ENCODE measurements at regions not wholly inside any gene's neighbourhood (a gene's known extent, or its start where the extent isn't known, plus 50 kb on each side); places are given as distances from the start of the nearest gene placed in this dataset.

DNA sequence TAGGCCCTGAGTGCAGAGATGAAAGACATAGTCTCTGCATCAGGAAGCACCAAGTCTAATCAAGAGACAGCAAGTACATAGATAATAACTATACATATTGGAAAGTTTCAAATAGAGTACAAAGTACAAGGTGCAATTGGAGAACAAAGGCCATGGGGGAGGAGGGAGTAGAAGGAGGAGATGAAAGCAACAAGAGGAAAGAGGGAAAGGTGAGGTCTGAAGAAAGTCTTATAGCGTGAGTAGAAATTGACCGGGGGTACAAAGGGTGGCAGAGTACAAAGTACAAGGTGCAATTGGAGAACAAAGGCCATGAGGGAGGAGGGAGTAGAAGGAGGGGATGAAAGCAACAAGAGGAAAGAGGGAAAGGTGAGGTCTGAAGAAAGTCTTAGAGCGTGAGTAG lies 244.2 kb upstream of the JUN start:
- FAIRE-seq: no peak

DNA sequence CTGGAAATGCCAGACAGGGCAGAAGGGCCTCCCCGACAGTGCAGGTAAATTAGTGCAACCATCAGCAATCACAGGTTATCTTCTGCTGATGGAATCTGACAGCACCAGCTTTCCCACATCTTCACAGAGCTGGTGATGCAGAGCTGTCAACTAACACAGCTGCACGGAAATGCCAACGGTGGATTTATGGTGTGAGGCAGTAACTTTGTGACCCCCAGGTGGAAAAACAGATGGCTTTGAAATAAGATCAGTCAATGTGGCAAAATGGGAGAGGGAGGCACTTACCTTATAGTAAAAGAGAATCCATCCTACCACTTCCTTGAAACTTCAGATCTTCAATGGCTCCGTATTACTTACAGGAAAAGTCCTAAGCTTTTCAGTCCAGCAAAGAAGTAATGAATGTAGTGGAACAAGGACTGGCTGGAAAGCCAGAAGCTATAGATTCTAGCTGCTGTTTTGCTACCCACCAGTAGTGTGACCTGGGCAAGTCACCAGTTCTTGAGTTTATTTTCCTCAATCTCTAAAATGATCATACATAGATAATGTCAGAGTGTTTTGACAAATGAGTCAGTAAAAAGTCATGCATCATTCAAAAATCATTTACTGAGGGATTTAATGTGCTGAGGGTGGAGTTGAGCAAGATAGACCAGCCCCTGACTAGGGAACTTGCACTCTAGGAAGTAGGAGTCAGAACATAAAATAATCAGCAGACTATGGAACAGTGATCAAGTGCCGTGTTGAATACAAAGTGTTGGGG lies 245.7 kb upstream of the JUN start:
- H3K27me3 ChIP-seq (ENCODE audit: control insufficient read depth, extremely low read depth, insufficient read depth, low read length): no peaks in the 10 kb centered on the region
- no peak overlapping the region for H3K9ac ChIP-seq (ENCODE audit: control insufficient read depth, extremely low read depth, insufficient read depth, low read length)
- H3K9me1 ChIP-seq (ENCODE audit: control insufficient read depth, extremely low read depth, insufficient read depth, low read length): no peaks in the 10 kb centered on the region
- peak overlapping the region; percentile 39 for H3K27ac ChIP-seq (ENCODE audit: control insufficient read depth, insufficient read depth, low read length)
- H3K9me3 ChIP-seq (ENCODE audit: control insufficient read depth, low read depth, low read length): no peaks in the 10 kb centered on the region
- dilution Hi-C loops (cut with MboI; ENCODE audit: extremely low pct_ligation_motif_present, low sequenced_read_pairs): no loop called here
- no peak overlapping the region for H3K4me3 ChIP-seq (ENCODE audit: control insufficient read depth in 2 of 3, extremely low read depth in 1 of 3, insufficient read depth in 2 of 3, low read depth in 1 of 3, low read length in 3 of 3)
- H3K4me2 ChIP-seq (ENCODE audit: control insufficient read depth, extremely low read depth, insufficient read depth, low read depth, low read length): peak overlapping the region; percentile 60
- H2AFZ ChIP-seq (ENCODE audit: control insufficient read depth, low read length): peak overlapping the region; percentile 58
- peaks cover 30% of the 10 kb centered on the region for H3K4me1 ChIP-seq (ENCODE audit: control insufficient read depth, extremely low read depth, insufficient read depth, low read length)
- DNase-seq (ENCODE audit: low read depth, low spot score) (no peak), FAIRE-seq (no peak)
- H3K79me2 ChIP-seq (ENCODE audit: control insufficient read depth, insufficient read depth, low read length): no peaks in the 10 kb centered on the region
- no peaks in the 10 kb centered on the region for H3K36me3 ChIP-seq (ENCODE audit: control insufficient read depth in 2 of 2, extremely low read depth in 1 of 2, insufficient read depth in 2 of 2, low read length in 2 of 2)
- no peak for TF ChIP-seq EZH2 (IDR thresholded peaks at IDR 0.05; ENCODE audit: low read length)
- TF ChIP-seq, protein P1, sequence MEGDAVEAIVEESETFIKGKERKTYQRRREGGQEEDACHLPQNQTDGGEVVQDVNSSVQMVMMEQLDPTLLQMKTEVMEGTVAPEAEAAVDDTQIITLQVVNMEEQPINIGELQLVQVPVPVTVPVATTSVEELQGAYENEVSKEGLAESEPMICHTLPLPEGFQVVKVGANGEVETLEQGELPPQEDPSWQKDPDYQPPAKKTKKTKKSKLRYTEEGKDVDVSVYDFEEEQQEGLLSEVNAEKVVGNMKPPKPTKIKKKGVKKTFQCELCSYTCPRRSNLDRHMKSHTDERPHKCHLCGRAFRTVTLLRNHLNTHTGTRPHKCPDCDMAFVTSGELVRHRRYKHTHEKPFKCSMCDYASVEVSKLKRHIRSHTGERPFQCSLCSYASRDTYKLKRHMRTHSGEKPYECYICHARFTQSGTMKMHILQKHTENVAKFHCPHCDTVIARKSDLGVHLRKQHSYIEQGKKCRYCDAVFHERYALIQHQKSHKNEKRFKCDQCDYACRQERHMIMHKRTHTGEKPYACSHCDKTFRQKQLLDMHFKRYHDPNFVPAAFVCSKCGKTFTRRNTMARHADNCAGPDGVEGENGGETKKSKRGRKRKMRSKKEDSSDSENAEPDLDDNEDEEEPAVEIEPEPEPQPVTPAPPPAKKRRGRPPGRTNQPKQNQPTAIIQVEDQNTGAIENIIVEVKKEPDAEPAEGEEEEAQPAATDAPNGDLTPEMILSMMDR (optimal IDR thresholded peaks at IDR 0.05 in 1 of 3, IDR thresholded peaks at IDR 0.05 in 1 of 3, conservative IDR thresholded peaks at IDR 0.05 in 1 of 3; ENCODE audit: extremely low read depth in 1 of 3, insufficient read depth in 2 of 3, low read length in 3 of 3): no peak
- H4K20me1 ChIP-seq (ENCODE audit: control insufficient read depth, extremely low read depth, insufficient read depth, low read length): no peaks in the 10 kb centered on the region

More for the DNA sequence above, 244.2 kb upstream of the JUN start:
- no peak for DNase-seq (ENCODE audit: low read depth, low spot score)
- H3K27me3 ChIP-seq (ENCODE audit: control insufficient read depth, extremely low read depth, insufficient read depth, low read length): no peaks in the 10 kb centered on the region
- peaks cover 30% of the 10 kb centered on the region for H3K4me1 ChIP-seq (ENCODE audit: control insufficient read depth, extremely low read depth, insufficient read depth, low read length)
- no peaks in the 10 kb centered on the region for H4K20me1 ChIP-seq (ENCODE audit: control insufficient read depth, extremely low read depth, insufficient read depth, low read length)
- H3K9ac ChIP-seq (ENCODE audit: control insufficient read depth, extremely low read depth, insufficient read depth, low read length): no peak overlapping the region
- H2AFZ ChIP-seq (ENCODE audit: control insufficient read depth, low read length): no peak overlapping the region
- H3K9me3 ChIP-seq (ENCODE audit: control insufficient read depth, low read depth, low read length): no peaks in the 10 kb centered on the region
- no peak overlapping the region for H3K4me2 ChIP-seq (ENCODE audit: control insufficient read depth, extremely low read depth, insufficient read depth, low read depth, low read length)
- H3K27ac ChIP-seq (ENCODE audit: control insufficient read depth, insufficient read depth, low read length): no peak overlapping the region
- H3K79me2 ChIP-seq (ENCODE audit: control insufficient read depth, insufficient read depth, low read length): no peaks in the 10 kb centered on the region
- no peaks in the 10 kb centered on the region for H3K36me3 ChIP-seq (ENCODE audit: control insufficient read depth in 2 of 2, extremely low read depth in 1 of 2, insufficient read depth in 2 of 2, low read length in 2 of 2)
- dilution Hi-C loops (cut with MboI; ENCODE audit: extremely low pct_ligation_motif_present, low sequenced_read_pairs): no loop called here
- no peak for TF ChIP-seq EZH2 (IDR thresholded peaks at IDR 0.05; ENCODE audit: low read length)
- TF ChIP-seq, protein P1 (optimal IDR thresholded peaks at IDR 0.05 in 1 of 3, IDR thresholded peaks at IDR 0.05 in 1 of 3, conservative IDR thresholded peaks at IDR 0.05 in 1 of 3; ENCODE audit: extremely low read depth in 1 of 3, insufficient read depth in 2 of 3, low read length in 3 of 3): no peak
- H3K9me1 ChIP-seq (ENCODE audit: control insufficient read depth, extremely low read depth, insufficient read depth, low read length): no peaks in the 10 kb centered on the region
- no peak overlapping the region for H3K4me3 ChIP-seq (ENCODE audit: control insufficient read depth in 2 of 3, extremely low read depth in 1 of 3, insufficient read depth in 2 of 3, low read depth in 1 of 3, low read length in 3 of 3)
